ENCODE measurements at regions not wholly inside any gene's neighbourhood (a gene's known extent, or its start where the extent isn't known, plus 50 kb on each side); places are given as distances from the start of the nearest gene placed in this dataset.

GRCh38 chr16:65319621-65320231, 197.9 kb upstream of the CDH11 start:
- Histone ChIP-seq H3K27me3 (ENCODE audit: insufficient read depth, poor library complexity, severe bottlenecking) (no peaks in the 10 kb centered on the region), H3K27ac (replicated peaks) (no peak overlapping the region), H3K4me3 (replicated peaks; ENCODE audit: insufficient read depth, low read length) (no peak overlapping the region)
- no peak for TF ChIP-seq REST (IDR thresholded peaks at IDR 0.05; ENCODE audit: insufficient replicate concordance, low read depth)
- no peak for DNase-seq (ENCODE audit: low read depth in 1 of 2, low spot score in 1 of 2)

GRCh38 chr16:65318590-65319257, 196.9 kb upstream of the CDH11 start:
- no peaks in the 10 kb centered on the region for H3K27me3 ChIP-seq (ENCODE audit: insufficient read depth, poor library complexity, severe bottlenecking)
- TF ChIP-seq SPI1 (IDR thresholded peaks at IDR 0.05; ENCODE audit: borderline replicate concordance, low read depth) (no peak), CTCF (IDR thresholded peaks at IDR 0.05; ENCODE audit: insufficient read depth, low read length) (no peak), REST (IDR thresholded peaks at IDR 0.05; ENCODE audit: insufficient replicate concordance, low read depth) (no peak), GABPA (IDR thresholded peaks at IDR 0.05; ENCODE audit: low read depth) (no peak), POLR2AphosphoS5 (IDR thresholded peaks at IDR 0.05; ENCODE audit: low read depth) (no peak)
- no peak for DNase-seq (ENCODE audit: low read depth in 1 of 2, low spot score in 1 of 2)
- H3K4me3 ChIP-seq (replicated peaks; ENCODE audit: insufficient read depth, low read length): no peak overlapping the region
- H3K27ac ChIP-seq (replicated peaks): no peak overlapping the region

GRCh38 chr16:65318138-65318537, 196.3 kb upstream of the CDH11 start:
- Histone ChIP-seq H3K27ac (replicated peaks) (no peak overlapping the region), H3K27me3 (ENCODE audit: insufficient read depth, poor library complexity, severe bottlenecking) (no peaks in the 10 kb centered on the region), H3K4me3 (replicated peaks; ENCODE audit: insufficient read depth, low read length) (no peak overlapping the region)
- no peak for DNase-seq (ENCODE audit: low read depth in 1 of 2, low spot score in 1 of 2)
- TF ChIP-seq GABPA (IDR thresholded peaks at IDR 0.05; ENCODE audit: low read depth) (no peak), POLR2AphosphoS5 (IDR thresholded peaks at IDR 0.05; ENCODE audit: low read depth) (no peak), REST (IDR thresholded peaks at IDR 0.05; ENCODE audit: insufficient replicate concordance, low read depth) (no peak), CTCF (IDR thresholded peaks at IDR 0.05; ENCODE audit: insufficient read depth, low read length) (no peak), SPI1 (IDR thresholded peaks at IDR 0.05; ENCODE audit: borderline replicate concordance, low read depth) (no peak)
